ENCODE measurements at regions not wholly inside any gene's neighbourhood (a gene's known extent, or its start where the extent isn't known, plus 50 kb on each side); places are given as distances from the start of the nearest gene placed in this dataset.

GRCh38 chr1:224866940-224867339 is 62.5 kb upstream of the DNAH14 start:
- H3K4me1 ChIP-seq: no peaks in the 10 kb centered on the region
- H3K4me3 ChIP-seq: no peak overlapping the region
- DNase-seq: no peak
- H3K27me3 ChIP-seq: no peaks in the 10 kb centered on the region
- no peak overlapping the region for H3K27ac ChIP-seq
- TF ChIP-seq EP300 (IDR thresholded peaks at IDR 0.05): no peak
- TF ChIP-seq POLR2AphosphoS5 (IDR thresholded peaks at IDR 0.05): no peak
- no peak for TF ChIP-seq CTCF (IDR thresholded peaks at IDR 0.05)
- TF ChIP-seq POLR2A (IDR thresholded peaks at IDR 0.05): no peak
- H3K9me3 ChIP-seq: no peaks in the 10 kb centered on the region
- ATAC-seq (ENCODE audit: low FRiP score in 2 of 2): no peak
- no peaks in the 10 kb centered on the region for H3K36me3 ChIP-seq

GRCh38 chr1:224867715-224868114 is 61.8 kb upstream of the DNAH14 start:
- no peak for DNase-seq
- Histone ChIP-seq H3K27me3 (no peaks in the 10 kb centered on the region), H3K27ac (no peak overlapping the region), H3K4me3 (no peak overlapping the region), H3K9me3 (no peaks in the 10 kb centered on the region), H3K4me1 (no peaks in the 10 kb centered on the region), H3K36me3 (no peaks in the 10 kb centered on the region)
- no peak for TF ChIP-seq EP300 (IDR thresholded peaks at IDR 0.05)
- TF ChIP-seq POLR2AphosphoS5 (IDR thresholded peaks at IDR 0.05): no peak
- TF ChIP-seq CTCF (IDR thresholded peaks at IDR 0.05): no peak
- TF ChIP-seq POLR2A (IDR thresholded peaks at IDR 0.05): no peak
- no peak for ATAC-seq (ENCODE audit: low FRiP score in 2 of 2)

GRCh38 chr1:224872832-224873433 is 56.5 kb upstream of the DNAH14 start:
- no peak for ATAC-seq (ENCODE audit: low FRiP score in 2 of 2)
- no peak overlapping the region for H3K27ac ChIP-seq
- H3K36me3 ChIP-seq: no peaks in the 10 kb centered on the region
- H3K27me3 ChIP-seq: no peaks in the 10 kb centered on the region
- peaks cover 0 to 4% (median 0%) of the 10 kb centered on the region in 4 donors for H3K4me1 ChIP-seq
- H3K9me3 ChIP-seq: no peaks in the 10 kb centered on the region
- TF ChIP-seq EP300 (IDR thresholded peaks at IDR 0.05): no peak
- no peak for TF ChIP-seq CTCF (IDR thresholded peaks at IDR 0.05)
- no peak for TF ChIP-seq POLR2A (IDR thresholded peaks at IDR 0.05)
- DNase-seq: no peak
- 53 to 64% methylated on average over 4 of the region's 4 CpGs for WGBS, 2 donors
- no peak overlapping the region for H3K4me3 ChIP-seq

GRCh38 chr1:224873434-224874369 is 55.8 kb upstream of the DNAH14 start:
- Histone ChIP-seq H3K9me3 (no peaks in the 10 kb centered on the region), H3K27ac (no peak overlapping the region), H3K4me3 (no peak overlapping the region), H3K27me3 (no peaks in the 10 kb centered on the region), H3K4me1 (peaks cover 0 to 4% (median 0%) of the 10 kb centered on the region in 4 donors), H3K36me3 (no peaks in the 10 kb centered on the region)
- ATAC-seq (ENCODE audit: low FRiP score in 2 of 2) (peak in 1 of 2 donors; percentile 50), DNase-seq (no peak)
- TF ChIP-seq POLR2AphosphoS5 (IDR thresholded peaks at IDR 0.05) (no peak), POLR2A (IDR thresholded peaks at IDR 0.05) (no peak), EP300 (IDR thresholded peaks at IDR 0.05) (no peak), CTCF (IDR thresholded peaks at IDR 0.05) (no peak)
- WGBS, 2 donors: 31 to 35% methylated on average over 3 of the region's 3 CpGs

Data from upper lobe of left lung (tissue), 6 donors.